Neural cell (in vitro differentiated cells): ENCODE measurements at regions not wholly inside any gene's neighbourhood (a gene's known extent, or its start where the extent isn't known, plus 50 kb on each side); places are given as distances from the start of the nearest gene placed in this dataset.

Experiments
- H2AFZ ChIP-seq: fragments of 200-600, 300-800 bp; sonication (generic), shearing (Covaris generic); 2 replicates; pipeline ENCODE4 v1.6.0; 2014; ENCODE audit warnings: low read depth, mild to moderate bottlenecking, antibody characterized with exemption, low read length, moderate library complexity
- H3F3A ChIP-seq: fragments of 200-600 bp; shearing (Covaris generic); 2 replicates; pipeline ENCODE4 v1.6.1; 2016; ENCODE audit warnings: mild to moderate bottlenecking, moderate library complexity, mixed read lengths, antibody characterized with exemption, low read length; ENCODE audit not compliant: insufficient read depth, poor library complexity, severe bottlenecking
- H3K27ac ChIP-seq: fragments of 200-600, 300-800 bp; sonication (generic), shearing (Covaris generic); 2 replicates; pipeline ENCODE4 v1.5.1; 2014; ENCODE audit warnings: mild to moderate bottlenecking, low read length, moderate library complexity
- H3K27me3 ChIP-seq: fragments of 300-800, 200-600 bp; sonication (generic), shearing (Covaris generic); 2 replicates; pipeline ENCODE4 v1.6.0; 2014; ENCODE audit warnings: mild to moderate bottlenecking, low read depth, low read length, moderate library complexity; ENCODE audit not compliant: insufficient read depth
- H3K36me3 ChIP-seq: fragments of 300-800, 200-600 bp; sonication (generic), shearing (Covaris generic); 2 replicates; pipeline ENCODE4 v1.5.1; 2014; ENCODE audit warnings: mild to moderate bottlenecking, antibody characterized with exemption, low read length, moderate library complexity; ENCODE audit not compliant: insufficient read depth
- H3K4me2 ChIP-seq: fragments of 300-800, 200-600 bp; sonication (generic), shearing (Covaris generic); 2 replicates; pipeline ENCODE4 v1.6.0; 2014; ENCODE audit warnings: mild to moderate bottlenecking, low read length
- H3K4me3 ChIP-seq: fragments of 300-800, 200-600 bp; sonication (generic), shearing (Covaris generic); 2 replicates; pipeline ENCODE4 v1.5.1; 2014; ENCODE audit warnings: mild to moderate bottlenecking, low read length, moderate library complexity
- H3K79me2 ChIP-seq: fragments of 200-600 bp; shearing (Covaris generic); replicated peaks from 2 replicates; pipeline ENCODE4 v1.6.0; 2014; ENCODE audit warnings: mild to moderate bottlenecking, low read length, moderate library complexity; ENCODE audit not compliant: insufficient read depth
- H3K9ac ChIP-seq: fragments of 300-800, 200-600 bp; sonication (generic), shearing (Covaris generic); 2 replicates; pipeline ENCODE4 v1.6.1; 2016; ENCODE audit warnings: mild to moderate bottlenecking, low read length, mixed read lengths
- H3K9me2 ChIP-seq: fragments of 200-600 bp; shearing (Covaris generic); 2 replicates; pipeline ENCODE4 v1.6.1; 2016; ENCODE audit warnings: mild to moderate bottlenecking, low read length, mixed read lengths; ENCODE audit not compliant: insufficient read depth
- H3K9me3 ChIP-seq: fragments of 200-600, 300-800 bp; sonication (generic), shearing (Covaris generic); 2 replicates; pipeline ENCODE4 v1.6.1; 2016; ENCODE audit warnings: mild to moderate bottlenecking, mixed run types, low read length, moderate library complexity, mixed read lengths
- H4K20me1 ChIP-seq: fragments of 200-600 bp; shearing (Covaris generic); 2 replicates; pipeline ENCODE4 v1.6.1; 2016; ENCODE audit warnings: mild to moderate bottlenecking, mixed run types; ENCODE audit not compliant: insufficient read depth
- EP300 ChIP-seq: fragments of 450-650 bp; conservative IDR thresholded peaks from 2 replicates; pipeline ENCODE4 v1.6.1; 2014; ENCODE audit warnings: antibody characterized with exemption, mild to moderate bottlenecking, moderate library complexity; ENCODE audit not compliant: poor library complexity, severe bottlenecking
- EZH2 ChIP-seq: fragments of 200-600, 300-800 bp; shearing (Covaris generic), sonication (generic); IDR thresholded peaks from 2 replicates; pipeline ENCODE4 v1.6.1; 2014; ENCODE audit warnings: antibody characterized with exemption, low read length, borderline replicate concordance, mild to moderate bottlenecking; ENCODE audit not compliant: insufficient read depth, poor library complexity, severe bottlenecking
- MXI1 ChIP-seq: fragments of 450-650 bp; conservative IDR thresholded peaks from 2 replicates; pipeline ENCODE4 v1.6.1; 2014; ENCODE audit warnings: antibody characterized with exemption, mild to moderate bottlenecking; ENCODE audit not compliant: poor library complexity, severe bottlenecking
- POLR2AphosphoS5 ChIP-seq: IDR thresholded peaks from 2 replicates; pipeline ENCODE4 v1.6.1; 2012
- RAD21 ChIP-seq: fragments of 450-650 bp; conservative IDR thresholded peaks from 2 replicates; pipeline ENCODE4 v1.6.1; 2014; ENCODE audit warnings: antibody characterized with exemption, mild to moderate bottlenecking, moderate library complexity
- SMC3 ChIP-seq: fragments of 450-650 bp; conservative IDR thresholded peaks from 2 replicates; pipeline ENCODE4 v1.6.1; 2014; ENCODE audit warnings: antibody characterized with exemption, mild to moderate bottlenecking, moderate library complexity; ENCODE audit not compliant: poor library complexity
- TAF1 ChIP-seq: IDR thresholded peaks from 2 replicates; pipeline ENCODE4 v1.6.1; 2012; ENCODE audit warnings: low read depth
- TF ChIP-seq, protein P1 (sequence below): IDR thresholded peaks from 2 replicates; pipeline ENCODE4 v1.6.1; 2012; ENCODE audit warnings: borderline replicate concordance
- TF ChIP-seq, protein P2 (sequence below): fragments of 450-650 bp; IDR thresholded peaks from 2 replicates; pipeline ENCODE4 v1.5.1; 2014; ENCODE audit warnings: antibody characterized with exemption, mild to moderate bottlenecking, moderate library complexity; ENCODE audit not compliant: poor library complexity, severe bottlenecking

DNA sequence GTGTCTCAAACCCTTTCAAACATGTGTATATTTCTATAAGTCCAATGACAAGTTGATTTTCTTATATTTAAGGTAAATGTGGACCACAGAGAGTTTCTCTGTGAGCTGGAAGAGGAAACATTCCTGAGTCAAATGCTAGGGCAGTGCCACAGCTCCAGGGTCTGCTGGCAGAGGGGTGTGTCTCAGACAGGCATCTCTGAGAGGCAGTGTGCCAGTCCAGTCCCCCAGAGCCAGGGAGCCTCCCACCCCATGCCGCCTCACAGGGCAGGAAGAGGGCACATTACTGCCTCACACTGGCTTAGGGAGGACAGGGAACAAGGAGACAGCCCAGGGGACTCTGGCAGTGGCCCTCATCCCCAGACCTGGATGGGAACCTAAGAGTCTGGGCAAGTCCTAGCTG, 120.2 kb downstream of the TENT4A start:
- Histone ChIP-seq H3K9ac (no peak overlapping the region), H4K20me1 (no peaks in the 10 kb centered on the region), H3K4me2 (no peak overlapping the region), H3K27me3 (no peaks in the 10 kb centered on the region), H3K4me3 (no peak overlapping the region), H3K27ac (no peak overlapping the region), H3F3A (no peaks in the 10 kb centered on the region), H3K9me2 (no peaks in the 10 kb centered on the region), H3K79me2 (no peaks in the 10 kb centered on the region), H3K36me3 (no peaks in the 10 kb centered on the region), H2AFZ (no peak overlapping the region), H3K9me3 (no peaks in the 10 kb centered on the region)
- TF ChIP-seq RAD21 (no peak), EZH2 (no peak), MXI1 (no peak)
- TF ChIP-seq, protein P1, sequence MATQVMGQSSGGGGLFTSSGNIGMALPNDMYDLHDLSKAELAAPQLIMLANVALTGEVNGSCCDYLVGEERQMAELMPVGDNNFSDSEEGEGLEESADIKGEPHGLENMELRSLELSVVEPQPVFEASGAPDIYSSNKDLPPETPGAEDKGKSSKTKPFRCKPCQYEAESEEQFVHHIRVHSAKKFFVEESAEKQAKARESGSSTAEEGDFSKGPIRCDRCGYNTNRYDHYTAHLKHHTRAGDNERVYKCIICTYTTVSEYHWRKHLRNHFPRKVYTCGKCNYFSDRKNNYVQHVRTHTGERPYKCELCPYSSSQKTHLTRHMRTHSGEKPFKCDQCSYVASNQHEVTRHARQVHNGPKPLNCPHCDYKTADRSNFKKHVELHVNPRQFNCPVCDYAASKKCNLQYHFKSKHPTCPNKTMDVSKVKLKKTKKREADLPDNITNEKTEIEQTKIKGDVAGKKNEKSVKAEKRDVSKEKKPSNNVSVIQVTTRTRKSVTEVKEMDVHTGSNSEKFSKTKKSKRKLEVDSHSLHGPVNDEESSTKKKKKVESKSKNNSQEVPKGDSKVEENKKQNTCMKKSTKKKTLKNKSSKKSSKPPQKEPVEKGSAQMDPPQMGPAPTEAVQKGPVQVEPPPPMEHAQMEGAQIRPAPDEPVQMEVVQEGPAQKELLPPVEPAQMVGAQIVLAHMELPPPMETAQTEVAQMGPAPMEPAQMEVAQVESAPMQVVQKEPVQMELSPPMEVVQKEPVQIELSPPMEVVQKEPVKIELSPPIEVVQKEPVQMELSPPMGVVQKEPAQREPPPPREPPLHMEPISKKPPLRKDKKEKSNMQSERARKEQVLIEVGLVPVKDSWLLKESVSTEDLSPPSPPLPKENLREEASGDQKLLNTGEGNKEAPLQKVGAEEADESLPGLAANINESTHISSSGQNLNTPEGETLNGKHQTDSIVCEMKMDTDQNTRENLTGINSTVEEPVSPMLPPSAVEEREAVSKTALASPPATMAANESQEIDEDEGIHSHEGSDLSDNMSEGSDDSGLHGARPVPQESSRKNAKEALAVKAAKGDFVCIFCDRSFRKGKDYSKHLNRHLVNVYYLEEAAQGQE, result no peak

DNA sequence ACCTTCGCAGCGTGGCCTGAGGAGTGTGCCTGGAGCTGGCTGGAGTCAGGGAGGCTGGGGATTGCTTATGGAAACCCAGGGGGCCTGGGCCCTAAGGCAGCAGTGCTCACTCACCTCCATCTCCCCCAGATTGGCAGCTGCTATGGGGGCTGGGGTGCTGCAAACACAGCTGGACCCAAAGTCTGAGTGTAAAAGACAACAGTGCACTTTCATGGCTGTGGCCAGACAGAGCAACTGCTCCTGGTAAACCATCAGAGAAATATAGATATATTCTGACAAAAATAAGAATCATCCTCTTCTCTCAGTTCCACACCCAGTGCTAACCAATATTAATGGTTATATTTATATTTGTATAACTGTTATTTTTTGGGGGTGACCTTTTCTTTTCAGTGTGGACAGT, 123.9 kb downstream of the TENT4A start:
- Histone ChIP-seq H3K9me2 (no peaks in the 10 kb centered on the region), H4K20me1 (no peaks in the 10 kb centered on the region), H3F3A (no peaks in the 10 kb centered on the region), H3K4me3 (no peak overlapping the region), H3K27me3 (no peaks in the 10 kb centered on the region), H3K4me2 (no peak overlapping the region), H3K27ac (no peak overlapping the region), H3K9ac (no peak overlapping the region), H3K79me2 (no peaks in the 10 kb centered on the region), H2AFZ (no peak overlapping the region), H3K9me3 (no peaks in the 10 kb centered on the region), H3K36me3 (no peaks in the 10 kb centered on the region)
- TF ChIP-seq EZH2, result no peak
- no peak for TF ChIP-seq EP300
- no peak for TF ChIP-seq POLR2AphosphoS5
- no peak for TF ChIP-seq SMC3
- TF ChIP-seq MXI1, result no peak
- TF ChIP-seq RAD21, result no peak
- no peak for TF ChIP-seq TAF1
- TF ChIP-seq, protein P1, result no peak
- TF ChIP-seq, protein P2, sequence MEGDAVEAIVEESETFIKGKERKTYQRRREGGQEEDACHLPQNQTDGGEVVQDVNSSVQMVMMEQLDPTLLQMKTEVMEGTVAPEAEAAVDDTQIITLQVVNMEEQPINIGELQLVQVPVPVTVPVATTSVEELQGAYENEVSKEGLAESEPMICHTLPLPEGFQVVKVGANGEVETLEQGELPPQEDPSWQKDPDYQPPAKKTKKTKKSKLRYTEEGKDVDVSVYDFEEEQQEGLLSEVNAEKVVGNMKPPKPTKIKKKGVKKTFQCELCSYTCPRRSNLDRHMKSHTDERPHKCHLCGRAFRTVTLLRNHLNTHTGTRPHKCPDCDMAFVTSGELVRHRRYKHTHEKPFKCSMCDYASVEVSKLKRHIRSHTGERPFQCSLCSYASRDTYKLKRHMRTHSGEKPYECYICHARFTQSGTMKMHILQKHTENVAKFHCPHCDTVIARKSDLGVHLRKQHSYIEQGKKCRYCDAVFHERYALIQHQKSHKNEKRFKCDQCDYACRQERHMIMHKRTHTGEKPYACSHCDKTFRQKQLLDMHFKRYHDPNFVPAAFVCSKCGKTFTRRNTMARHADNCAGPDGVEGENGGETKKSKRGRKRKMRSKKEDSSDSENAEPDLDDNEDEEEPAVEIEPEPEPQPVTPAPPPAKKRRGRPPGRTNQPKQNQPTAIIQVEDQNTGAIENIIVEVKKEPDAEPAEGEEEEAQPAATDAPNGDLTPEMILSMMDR, result no peak
